GM19452 (cell line): ENCODE measurements at regions not wholly inside any gene's neighbourhood (a gene's known extent, or its start where the extent isn't known, plus 50 kb on each side); places are given as distances from the start of the nearest gene placed in this dataset.
"Not testable (repeated sequence)": the region's sequence is repeated elsewhere in the genome, so short reads cannot be mapped to it uniquely, and the experiment has no call there.

Experiments used
- ATAC-seq: cut with Tn5 transposase; IDR thresholded peaks from one replicate; pipeline ENCODE4 v1.9.1; 2021; ENCODE audit not compliant: unreplicated experiment

DNA sequence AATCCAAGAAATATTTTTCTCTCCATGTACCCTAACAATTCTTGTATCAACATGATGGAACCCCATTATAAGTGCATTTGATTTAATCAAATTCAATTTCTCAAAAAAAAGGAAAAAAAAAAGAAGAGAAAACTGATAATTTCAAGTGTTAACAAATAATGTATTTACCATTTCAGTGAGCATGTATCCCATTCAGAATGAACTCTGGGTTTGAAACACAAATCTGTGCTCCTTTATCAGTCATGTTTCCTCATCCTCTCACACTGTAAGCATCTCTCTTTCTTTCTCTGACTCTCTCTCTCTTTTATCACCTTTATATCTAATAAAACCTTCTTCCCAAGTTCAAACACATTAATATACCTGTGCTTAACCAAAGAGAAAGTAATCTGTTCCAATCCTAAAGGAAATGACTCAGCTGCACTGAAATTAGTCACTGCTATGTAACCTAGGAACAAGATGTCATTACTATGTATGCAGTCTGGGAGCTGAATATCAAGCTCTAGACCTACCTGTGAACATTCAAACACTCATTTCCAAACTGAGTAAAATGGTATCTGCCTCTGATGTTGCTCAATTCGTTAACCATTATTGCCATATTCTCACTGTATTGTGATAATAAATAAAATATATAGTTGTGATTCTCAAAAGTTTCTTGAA, 135.0 kb upstream of the LRIG3 start:
- peak; percentile 73 for ATAC-seq

DNA sequence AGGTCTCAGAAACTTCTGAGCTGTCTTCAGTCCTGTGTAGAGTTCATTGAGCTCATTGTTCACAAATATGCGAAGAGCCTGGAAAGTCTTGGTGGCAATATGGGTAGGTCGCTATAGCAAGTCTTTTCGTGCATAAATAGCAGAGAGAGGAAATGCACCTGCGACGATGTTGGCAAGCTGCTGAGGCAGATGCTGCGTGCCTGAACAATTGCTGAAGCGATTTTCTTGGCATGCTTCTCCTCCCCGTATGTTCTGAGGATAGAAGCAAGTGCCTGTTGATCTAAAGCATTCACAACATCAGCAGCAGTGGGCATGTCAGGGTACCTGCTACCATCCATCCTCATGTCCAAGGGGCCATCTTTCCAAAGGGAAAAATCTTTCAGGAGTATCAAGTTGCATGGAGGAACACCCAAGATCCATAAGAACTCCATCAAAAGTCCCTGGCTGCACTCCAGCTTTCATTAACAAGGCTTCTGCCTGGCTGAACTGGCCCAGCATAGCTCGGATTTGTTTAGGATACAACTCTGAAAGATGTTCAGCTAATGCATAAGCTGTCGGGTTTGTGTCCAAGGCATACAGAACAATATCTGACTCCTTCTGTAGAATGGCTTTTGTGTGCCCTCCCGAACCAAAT, 133.1 kb upstream of the LRIG3 start:
- not testable (repeated sequence) for ATAC-seq

DNA sequence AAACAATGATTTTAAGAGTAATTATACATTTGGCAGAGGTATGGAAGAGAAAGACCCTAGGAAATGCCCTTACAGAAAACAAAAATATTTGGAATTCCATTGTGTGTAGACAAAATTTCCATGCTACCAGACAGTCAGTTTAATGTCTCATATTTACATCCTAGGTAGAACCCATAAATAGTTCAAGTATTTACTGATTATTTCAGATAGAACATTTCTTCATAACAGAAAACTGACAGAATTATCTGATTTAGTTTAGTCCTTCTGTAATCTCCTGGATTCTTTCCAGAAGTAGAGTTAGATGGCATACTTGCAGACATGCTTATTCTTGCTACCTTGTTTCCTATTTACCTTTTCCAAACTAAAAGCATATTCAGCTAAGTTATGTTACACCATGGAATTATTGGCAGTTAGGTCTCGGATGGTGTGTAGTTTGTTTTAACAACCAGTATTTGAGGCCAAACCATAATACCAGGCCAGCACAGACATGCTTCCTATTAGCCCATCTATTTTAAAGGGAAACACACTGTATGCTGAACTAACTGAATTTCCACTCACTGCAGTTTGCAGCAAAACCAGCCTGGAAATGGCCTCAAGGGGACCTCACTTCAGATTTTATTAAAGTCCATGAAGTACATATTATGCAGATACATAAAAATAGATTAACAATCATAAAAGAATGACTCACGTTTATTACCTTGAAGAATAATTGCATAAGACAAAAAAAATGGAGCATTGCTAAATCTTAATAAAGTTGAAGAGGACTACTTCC, 126.6 kb upstream of the LRIG3 start:
- no peak for ATAC-seq

DNA sequence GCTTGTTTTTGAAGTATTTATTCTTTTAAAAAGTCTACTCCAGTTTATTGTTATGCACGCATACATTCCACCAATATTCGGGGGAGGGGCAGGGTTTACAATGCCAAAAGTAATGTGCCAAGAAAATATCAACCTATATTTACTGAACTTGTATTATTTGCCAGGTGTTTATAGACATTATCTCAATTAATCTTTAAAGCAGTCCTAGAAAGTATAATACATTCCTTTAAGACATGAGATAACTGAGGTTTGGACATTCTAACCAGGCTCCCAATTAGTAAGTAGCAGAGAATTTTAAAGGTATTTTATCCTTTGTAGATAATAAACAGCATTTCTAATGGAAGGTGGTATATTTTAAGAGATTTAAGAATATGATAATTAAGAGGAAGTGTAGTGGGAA, 124.5 kb upstream of the LRIG3 start:
- ATAC-seq = no peak

DNA sequence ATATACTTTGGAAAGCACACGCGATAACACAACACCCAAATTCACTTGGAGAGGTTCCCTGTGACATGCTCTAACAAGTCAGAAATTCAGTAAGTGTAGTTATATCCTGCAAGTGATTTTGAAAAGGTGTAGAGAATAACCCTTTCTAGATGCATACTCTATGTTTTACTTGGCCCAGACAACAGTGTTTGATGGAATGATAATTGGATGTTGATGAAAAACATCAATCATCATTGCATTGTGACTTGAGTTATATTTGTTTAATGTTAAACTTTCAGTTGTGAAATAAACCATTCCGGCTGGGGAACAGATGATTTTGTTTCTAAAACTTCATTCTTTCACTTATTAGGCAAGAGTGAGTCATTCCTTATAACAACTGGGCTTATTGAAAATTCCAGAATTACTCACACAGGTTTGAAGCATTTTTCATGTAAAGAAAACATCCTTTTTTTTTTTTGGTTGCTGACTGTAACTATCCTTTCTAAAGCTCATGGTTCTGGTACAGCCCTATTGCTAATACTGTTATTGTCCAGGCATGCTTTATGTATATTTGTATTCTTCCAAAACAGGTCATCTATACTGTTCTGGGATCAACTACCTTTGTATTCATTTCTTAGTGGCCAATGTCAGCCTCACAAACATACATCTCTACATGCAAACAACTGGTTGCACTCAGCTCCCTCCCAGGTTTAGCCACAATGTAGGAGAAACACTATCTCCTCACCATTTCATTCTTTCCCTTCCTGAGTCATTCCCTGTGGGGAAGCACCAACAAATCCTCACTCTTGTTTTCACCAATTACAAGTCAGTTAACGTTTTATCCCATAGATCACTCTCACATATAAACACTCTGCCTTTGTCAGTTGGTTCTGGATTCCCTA, 121.2 kb upstream of the LRIG3 start:
- ATAC-seq = no peak

DNA sequence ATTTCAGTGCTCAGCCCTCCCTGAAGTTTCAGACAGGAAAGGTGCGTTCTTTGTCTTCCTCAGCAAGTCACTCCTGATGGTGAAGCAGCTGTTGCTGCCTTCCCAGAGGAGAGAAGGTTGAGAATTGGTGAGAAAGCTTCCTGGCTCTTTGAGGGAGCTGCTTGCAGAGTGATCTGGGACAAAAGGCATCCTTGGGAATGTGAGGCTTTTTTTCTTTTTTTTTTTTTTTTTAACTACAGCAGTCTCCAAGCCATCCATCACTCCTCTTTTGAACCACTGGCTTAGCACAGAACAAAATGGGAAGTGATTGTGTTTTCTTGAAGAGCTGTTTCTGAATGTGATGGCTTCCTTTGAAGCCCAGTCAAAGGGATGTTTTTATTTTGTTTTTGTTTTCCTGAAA, 120.4 kb upstream of the LRIG3 start:
- ATAC-seq = no peak

DNA sequence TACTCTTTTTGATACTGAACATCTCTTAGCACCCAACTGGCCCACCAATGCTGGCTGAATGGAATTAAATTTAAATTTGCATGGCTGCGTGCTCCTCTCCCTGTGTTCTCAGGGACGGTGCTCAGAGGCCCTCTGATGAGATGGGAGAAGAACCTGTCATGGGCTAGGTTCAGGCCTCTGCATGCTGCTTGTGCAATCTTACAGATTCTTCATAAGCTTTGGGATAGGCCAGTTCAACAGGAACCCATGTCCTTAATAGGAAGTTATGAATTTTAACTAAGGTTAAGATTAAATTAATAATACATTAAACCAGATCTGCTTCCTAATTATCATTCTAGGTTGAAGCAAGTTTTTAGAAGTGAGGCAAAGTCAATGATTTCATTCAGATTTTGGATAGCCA, 119.7 kb upstream of the LRIG3 start:
- ATAC-seq = no peak

DNA sequence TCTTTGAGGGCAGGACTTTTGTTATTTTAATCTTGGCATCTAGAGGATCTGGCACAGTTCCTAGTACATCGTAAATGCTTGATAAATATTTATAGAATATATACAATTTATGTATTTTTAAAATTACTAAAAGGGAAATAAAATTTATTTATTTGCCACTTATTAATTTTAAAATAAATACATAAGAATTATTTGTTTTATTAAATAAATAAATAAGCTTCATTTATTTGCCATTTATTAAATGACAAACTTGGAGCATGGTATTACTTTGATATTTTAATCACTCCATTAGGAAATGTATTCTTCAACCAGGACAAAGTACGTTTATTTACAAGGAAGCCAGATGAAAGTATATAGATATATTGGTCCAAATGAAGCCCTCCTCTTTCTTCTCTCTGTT, 118.7 kb upstream of the LRIG3 start:
- no peak for ATAC-seq

DNA sequence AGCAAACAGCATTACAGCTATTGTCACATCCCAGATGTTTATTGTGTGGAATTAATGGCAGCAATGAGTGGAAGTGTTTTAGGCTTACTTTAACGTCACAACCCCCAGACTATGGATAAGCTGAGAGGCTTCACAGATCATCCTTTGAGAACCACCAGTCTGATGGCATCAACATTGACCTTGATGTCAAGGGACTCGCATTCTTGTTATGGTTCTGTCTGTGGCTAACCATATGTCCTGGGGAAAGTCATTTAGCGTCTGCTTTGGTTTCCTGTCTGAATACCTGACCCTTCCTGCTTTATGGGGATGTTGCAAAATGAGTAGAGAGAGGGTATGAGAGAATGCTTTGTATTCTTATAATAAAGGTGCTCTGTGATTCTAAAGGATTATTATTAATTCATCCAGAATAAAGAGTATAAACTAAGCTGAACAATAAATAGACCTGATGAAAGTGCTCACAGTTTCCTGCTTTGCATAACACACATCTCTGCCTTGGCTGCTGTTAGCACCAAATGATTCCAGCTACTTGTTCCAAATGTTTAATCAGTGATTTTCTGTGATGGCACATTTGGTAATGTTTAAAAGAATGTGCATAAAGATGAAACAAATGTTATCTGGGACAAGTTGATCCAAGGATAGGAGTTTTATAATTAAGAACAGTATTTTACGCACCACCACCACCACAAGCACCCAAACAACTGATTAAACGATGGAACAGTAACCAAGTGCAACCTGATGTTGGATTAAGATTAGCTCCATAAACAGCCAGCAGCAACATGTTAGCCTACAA, 116.9 kb upstream of the LRIG3 start:
- no peak for ATAC-seq

DNA sequence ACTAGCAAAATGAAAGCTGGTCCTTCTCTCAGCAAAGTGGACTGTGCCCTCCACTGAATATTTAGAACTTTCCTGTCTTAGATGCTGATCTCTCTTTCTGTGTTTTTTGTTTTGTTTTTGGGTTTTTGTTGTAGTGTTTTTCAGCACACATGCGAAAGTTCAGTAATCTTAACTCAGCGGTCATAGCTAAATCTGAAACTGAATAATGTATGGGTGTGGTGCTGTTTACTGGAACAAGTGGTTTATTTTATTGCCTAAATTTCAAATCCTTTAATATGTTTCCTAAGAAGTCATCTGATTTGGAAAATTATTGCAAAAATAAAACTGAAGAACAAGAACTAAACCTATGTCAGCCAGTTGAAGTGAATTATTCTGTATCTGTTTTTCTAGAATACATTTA, 116.0 kb upstream of the LRIG3 start:
- no peak for ATAC-seq

DNA sequence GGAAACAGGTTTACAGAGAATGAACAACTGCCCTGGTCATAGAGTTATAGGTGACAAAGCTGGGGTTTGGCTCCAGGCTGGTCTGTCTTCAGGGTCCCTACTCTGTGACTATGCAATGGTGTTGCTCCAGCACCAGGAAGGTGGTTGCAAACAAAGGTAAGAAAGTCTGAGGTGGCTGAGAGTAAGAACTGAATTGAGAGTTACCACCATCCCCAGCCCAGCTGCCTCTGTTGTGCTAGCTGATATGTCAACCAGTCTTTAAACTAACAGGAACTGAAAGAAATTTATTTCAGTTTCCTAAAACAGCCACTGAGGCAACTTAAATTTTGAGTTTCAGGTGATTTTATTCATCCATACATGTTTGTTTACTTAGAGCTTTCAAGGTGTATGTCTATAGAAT, 111.0 kb upstream of the LRIG3 start:
- no peak for ATAC-seq

DNA sequence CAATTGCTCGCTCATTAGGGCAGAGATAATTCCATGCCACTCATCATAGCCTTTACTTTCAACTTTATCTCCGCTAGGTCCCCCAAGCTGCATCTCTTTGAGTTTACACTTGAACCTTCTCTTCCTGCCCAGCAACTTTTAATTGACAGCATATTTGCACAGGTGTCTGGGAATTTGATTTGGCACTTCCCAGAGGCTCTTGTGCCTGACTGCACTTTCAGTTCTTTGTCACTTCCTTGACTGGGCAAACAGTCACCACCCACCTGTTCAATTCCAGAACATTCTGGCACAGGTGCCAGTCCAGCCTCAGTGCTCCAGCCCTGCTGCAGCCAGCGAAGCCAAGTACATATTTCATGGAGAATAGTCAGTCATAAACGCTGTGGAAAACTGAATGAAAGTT, 110.1 kb upstream of the LRIG3 start:
- no peak for ATAC-seq

DNA sequence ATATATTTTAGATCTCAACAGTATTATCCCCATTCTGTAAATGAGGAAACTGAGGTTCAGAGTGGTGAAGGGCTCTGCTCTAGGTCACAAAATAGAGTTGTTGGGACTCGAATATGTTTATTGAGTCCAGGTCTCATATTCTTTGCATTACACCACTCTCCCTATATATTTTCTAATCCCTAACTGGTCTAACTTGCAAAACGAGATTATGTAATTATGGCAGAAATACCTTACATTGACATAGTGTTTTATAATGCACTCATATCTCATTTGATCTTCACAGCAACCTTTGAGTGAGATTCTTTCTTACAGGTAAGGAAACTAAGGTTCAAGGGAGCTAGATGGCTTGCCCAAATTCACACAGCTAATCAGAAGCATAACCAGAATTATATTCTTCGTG, 106.9 kb upstream of the LRIG3 start:
- ATAC-seq = no peak

DNA sequence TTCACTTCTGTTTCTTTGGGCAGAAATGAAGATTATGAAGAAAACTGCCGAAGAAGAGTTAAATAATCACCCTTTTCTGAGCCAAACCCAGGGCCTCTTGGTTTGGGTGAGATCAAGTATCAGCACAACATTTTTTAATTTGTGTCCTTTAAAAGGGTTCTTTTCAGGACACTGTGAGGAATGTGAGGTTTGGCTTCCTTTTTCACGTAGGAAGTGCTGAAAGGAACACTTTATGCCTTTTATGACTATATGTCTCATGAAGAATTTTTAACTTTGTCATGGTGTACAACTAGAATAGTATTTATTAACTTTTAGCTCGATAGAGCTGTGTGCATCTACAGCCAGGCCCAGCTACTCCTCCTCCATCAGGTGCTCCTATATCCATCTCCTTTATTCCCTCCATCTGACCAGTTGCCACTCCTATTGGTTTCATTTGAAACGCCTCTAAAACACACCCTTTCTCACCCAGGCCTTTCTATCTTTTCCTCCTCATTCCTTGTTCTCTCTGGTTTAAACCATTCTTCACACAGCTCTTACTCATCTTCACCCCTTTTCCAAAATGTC, 103.6 kb upstream of the LRIG3 start:
- ATAC-seq = no peak

DNA sequence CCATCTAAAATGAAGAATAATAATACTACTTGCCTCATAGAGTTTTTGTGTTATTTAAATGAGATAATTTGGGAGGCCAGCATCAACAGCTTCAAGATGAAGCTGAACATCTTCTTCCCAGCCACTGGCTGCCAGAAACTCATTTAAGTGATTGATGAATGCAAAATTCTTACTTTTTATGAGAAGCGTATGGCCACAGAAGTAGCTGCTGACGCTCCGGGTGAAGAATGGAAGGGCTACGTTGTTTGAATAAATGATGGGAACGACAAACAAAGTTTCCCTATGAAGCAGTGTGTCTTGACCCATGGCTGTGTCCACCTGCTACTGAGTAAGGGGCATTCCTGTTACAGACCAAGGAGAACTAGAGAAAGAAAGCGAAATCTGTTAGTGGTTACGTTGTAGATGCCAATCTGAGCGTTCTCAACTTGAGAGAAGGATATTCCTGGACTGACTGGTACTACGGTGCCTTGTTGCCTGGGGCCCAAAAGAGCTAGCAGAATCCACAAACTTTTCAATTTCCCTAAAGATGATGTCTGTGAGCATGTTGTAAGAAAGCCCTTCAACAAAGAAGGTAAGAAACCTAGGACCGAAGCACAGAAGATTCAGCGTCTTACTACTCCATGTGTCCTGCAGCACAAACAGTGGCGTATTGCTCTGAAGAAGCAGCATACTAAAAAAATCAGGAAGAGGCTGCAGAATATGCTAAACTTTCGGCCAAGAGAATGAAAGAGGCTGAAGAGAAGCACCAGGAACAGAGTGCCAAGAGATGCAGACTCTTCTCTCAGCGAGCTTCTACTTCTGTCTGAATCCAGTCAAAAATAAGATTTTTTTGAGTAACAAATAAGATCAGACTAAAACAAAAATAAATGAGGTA, 100.0 kb upstream of the LRIG3 start:
- ATAC-seq = no peak

DNA sequence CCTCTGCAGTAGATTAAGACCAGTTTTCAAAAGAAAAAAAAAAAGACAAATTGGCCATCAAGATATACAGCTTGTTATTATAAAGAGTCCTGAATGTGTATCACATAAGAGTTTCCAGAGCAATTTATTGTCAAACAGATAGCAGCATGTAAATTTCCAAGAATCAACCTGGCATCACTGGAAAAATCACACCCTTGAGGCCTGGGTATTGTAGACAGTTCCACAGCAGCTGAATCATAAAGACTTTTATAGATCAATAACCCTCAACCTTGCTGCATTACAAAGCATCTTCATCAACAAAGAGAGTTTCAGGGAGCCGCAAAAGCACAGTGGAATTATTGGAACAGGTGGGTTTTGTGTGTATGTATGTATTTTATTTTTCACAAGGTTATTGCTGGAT, 94.6 kb upstream of the LRIG3 start:
- no peak for ATAC-seq

DNA sequence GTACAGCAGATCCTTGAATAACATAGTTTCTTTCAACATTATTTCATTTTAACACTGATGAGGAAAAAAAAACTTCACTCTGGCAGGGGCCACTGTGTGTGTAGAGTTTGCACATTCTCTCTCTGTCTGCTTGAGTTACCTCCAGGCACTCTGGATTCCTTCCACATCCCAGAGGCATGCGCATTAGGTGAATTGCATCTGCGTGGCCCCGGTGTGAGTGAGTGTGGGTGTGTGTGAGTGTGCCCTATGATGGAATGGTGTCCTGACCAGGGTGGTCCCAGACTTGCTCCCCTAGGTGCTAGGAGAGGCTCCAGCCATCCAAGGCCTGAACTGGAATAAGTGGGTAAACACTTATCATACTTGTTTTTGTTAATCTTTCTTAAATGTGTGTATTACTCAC, 90.6 kb upstream of the LRIG3 start:
- ATAC-seq = no peak

DNA sequence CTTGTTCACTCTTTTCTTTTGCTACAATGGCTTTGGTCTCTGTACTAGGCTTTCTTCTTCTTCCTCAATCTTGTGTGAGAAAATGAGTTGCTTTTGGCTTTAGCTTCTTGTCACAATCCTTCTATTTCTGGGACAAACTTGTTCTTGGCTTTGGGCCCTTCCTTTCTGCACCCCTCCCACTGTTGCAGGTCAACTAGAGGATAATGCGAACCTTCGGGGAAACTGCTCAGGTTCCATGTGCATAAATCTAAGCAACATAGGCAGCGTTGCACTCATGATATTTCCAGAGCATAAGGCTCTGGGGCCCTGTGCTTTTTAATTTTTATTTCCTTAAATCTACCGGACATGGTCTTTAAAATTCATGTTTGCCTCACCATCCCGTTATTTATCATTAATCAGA, 89.8 kb upstream of the LRIG3 start:
- no peak for ATAC-seq

DNA sequence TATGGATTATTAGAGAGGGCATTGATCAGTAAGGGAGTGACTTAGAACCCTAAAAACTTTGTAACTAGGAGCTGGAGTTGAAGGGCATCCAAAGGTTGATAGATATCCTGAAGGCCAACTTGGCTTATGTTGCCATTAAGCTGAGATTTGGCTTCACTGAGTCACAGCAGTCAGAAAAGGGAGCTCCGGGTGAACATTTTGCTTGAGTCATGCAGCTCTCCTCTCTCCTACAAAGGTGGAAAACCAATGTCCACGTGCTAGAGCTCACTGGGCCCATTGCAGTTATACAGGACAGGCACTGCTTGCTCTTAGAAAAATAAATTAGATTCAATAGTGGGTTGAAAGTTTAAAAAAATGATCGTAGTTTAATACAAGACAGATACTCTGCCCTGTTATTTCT, 87.3 kb upstream of the LRIG3 start:
- no peak for ATAC-seq
